ENCODE measurements at regions not wholly inside any gene's neighbourhood (a gene's known extent, or its start where the extent isn't known, plus 50 kb on each side); places are given as distances from the start of the nearest gene placed in this dataset.

- Histone ChIP-seq H4K20me1 (ENCODE audit: insufficient read depth, low read length) (no peaks in the 10 kb centered on the region), H3K9me3 (ENCODE audit: insufficient read depth, low read depth, low read length) (peaks cover 13% of the 10 kb centered on the region), H2AFZ (ENCODE audit: low read depth, low read length) (no peak overlapping the region), H3K4me1 (ENCODE audit: insufficient read depth, low read length) (no peaks in the 10 kb centered on the region), H3K4me2 (ENCODE audit: low read length) (no peak overlapping the region), H3K36me3 (ENCODE audit: insufficient read depth, low read length) (no peaks in the 10 kb centered on the region), H3K9ac (ENCODE audit: low read length) (no peak overlapping the region), H3K27ac (ENCODE audit: low read depth, low read length) (no peak overlapping the region), H3K4me3 (ENCODE audit: insufficient read depth, low read depth, low read length) (no peak overlapping the region), H3K27me3 (ENCODE audit: insufficient read depth, low read length) (no peaks in the 10 kb centered on the region), H3K79me2 (ENCODE audit: insufficient read depth, low read length) (no peaks in the 10 kb centered on the region)
- no peak for DNase-seq (ENCODE audit: low read depth)
- no peak for TF ChIP-seq CTCF (IDR thresholded peaks at IDR 0.05; ENCODE audit: insufficient read depth, low read depth, low read length)
- no peak for TF ChIP-seq EZH2 (IDR thresholded peaks at IDR 0.05; ENCODE audit: insufficient read depth, low read length)
- Mint-ChIP-seq H3K9me3 (ENCODE audit: unreplicated experiment) (peaks cover 7% of the 10 kb centered on the region), H3K27ac (ENCODE audit: unreplicated experiment) (no peak overlapping the region), H3K27me3 (ENCODE audit: low read depth, unreplicated experiment) (peaks cover 39% of the 10 kb centered on the region), H3K36me3 (ENCODE audit: low read depth, unreplicated experiment) (peaks cover 6% of the 10 kb centered on the region), H3K4me1 (ENCODE audit: low read depth, unreplicated experiment) (no peaks in the 10 kb centered on the region), H3K4me3 (ENCODE audit: unreplicated experiment) (no peak overlapping the region)
- FAIRE-seq: no peak
Observed at GRCh38 chr9:134989206-134990065, 71.7 kb upstream of the FCN1 start.

GRCh38 chr9:134991808-134992754, 74.4 kb upstream of the FCN1 start:
- DNase-seq (ENCODE audit: low read depth) (no peak), FAIRE-seq (no peak)
- Histone ChIP-seq H3K27ac (ENCODE audit: low read depth, low read length) (no peak overlapping the region), H3K27me3 (ENCODE audit: insufficient read depth, low read length) (no peaks in the 10 kb centered on the region), H3K9ac (ENCODE audit: low read length) (no peak overlapping the region), H3K4me3 (ENCODE audit: insufficient read depth, low read depth, low read length) (no peak overlapping the region), H3K4me1 (ENCODE audit: insufficient read depth, low read length) (no peaks in the 10 kb centered on the region), H3K79me2 (ENCODE audit: insufficient read depth, low read length) (no peaks in the 10 kb centered on the region), H3K9me3 (ENCODE audit: insufficient read depth, low read depth, low read length) (peaks cover 9% of the 10 kb centered on the region), H2AFZ (ENCODE audit: low read depth, low read length) (no peak overlapping the region), H4K20me1 (ENCODE audit: insufficient read depth, low read length) (no peaks in the 10 kb centered on the region), H3K36me3 (ENCODE audit: insufficient read depth, low read length) (no peaks in the 10 kb centered on the region), H3K4me2 (ENCODE audit: low read length) (no peak overlapping the region)
- TF ChIP-seq CTCF (IDR thresholded peaks at IDR 0.05; ENCODE audit: insufficient read depth, low read depth, low read length): no peak
- no peak for TF ChIP-seq EZH2 (IDR thresholded peaks at IDR 0.05; ENCODE audit: insufficient read depth, low read length)
- no peaks in the 10 kb centered on the region for H3K4me1 Mint-ChIP-seq (ENCODE audit: low read depth, unreplicated experiment)
- peaks cover 37% of the 10 kb centered on the region for H3K27me3 Mint-ChIP-seq (ENCODE audit: low read depth, unreplicated experiment)
- H3K36me3 Mint-ChIP-seq (ENCODE audit: low read depth, unreplicated experiment): peaks cover 5% of the 10 kb centered on the region
- H3K27ac Mint-ChIP-seq (ENCODE audit: unreplicated experiment): no peak overlapping the region
- no peak overlapping the region for H3K4me3 Mint-ChIP-seq (ENCODE audit: unreplicated experiment)
- H3K9me3 Mint-ChIP-seq (ENCODE audit: unreplicated experiment): peaks cover 16% of the 10 kb centered on the region
